DMS153 treated with DMSO at 0.1 percent for 48 hours (cell line): ENCODE measurements at regions not wholly inside any gene's neighbourhood (a gene's known extent, or its start where the extent isn't known, plus 50 kb on each side); places are given as distances from the start of the nearest gene placed in this dataset.

Experiments
- DNase-seq: peaks from one replicate; lab custom pipeline; 2025; ENCODE audit not compliant: unreplicated experiment; lab: John Stamatoyannopoulos, UW

DNA sequence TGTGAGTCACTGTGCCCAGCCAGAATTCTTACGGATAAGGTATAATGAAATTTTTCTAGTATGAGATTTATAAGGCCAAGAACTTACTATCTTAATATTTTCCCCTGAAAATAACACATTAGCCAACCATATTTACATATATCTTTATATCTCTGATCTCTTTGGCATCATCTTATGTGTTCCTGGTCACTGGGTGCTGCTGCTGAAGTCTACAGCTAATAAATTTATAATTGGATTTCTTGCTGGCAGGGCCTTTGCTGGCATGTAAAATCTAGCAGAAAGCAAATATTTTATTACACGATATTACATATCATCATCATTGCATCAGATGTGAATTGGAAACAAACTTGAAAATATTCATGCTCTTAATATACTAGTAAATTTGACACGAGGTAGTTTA, 590.7 kb downstream of the ANXA1 start:
- no peak for DNase-seq

DNA sequence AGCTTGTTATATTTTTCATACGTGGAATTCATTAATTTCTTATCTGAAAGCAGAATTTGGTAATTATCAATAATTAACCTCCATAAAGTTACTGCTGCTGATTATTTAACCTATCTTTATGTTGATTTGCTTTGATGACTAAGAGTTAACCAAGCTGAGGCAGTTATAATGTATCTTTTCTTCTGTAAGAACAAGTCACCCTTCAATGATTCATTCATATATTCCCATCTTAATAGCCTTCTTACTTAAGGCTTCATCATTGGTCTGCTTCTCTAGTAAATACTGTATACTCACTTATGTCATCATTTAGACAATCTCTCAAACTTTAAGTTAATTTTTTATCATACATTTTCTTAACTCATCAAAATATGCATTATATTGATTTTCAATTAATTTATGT, 592.2 kb downstream of the ANXA1 start:
- no peak for DNase-seq

DNA sequence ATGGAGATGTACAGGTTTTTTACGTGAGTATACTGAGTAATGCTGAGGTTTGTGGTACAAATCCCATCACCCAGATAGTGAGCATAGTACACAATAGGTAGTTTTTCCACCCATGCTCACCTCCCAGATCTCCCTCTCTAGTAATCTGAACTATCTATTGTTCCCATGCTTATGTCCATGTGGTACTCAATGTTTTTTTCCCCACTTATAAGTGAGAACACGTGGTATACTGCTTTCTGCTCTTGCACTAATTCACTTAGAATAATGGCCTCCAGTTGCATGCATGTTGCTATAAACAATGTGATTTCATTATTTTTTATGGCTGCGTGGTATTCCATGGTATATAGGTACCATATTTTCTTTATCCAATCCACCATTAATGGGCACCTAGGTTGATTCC, 593.9 kb downstream of the ANXA1 start:
- no peak for DNase-seq

DNA sequence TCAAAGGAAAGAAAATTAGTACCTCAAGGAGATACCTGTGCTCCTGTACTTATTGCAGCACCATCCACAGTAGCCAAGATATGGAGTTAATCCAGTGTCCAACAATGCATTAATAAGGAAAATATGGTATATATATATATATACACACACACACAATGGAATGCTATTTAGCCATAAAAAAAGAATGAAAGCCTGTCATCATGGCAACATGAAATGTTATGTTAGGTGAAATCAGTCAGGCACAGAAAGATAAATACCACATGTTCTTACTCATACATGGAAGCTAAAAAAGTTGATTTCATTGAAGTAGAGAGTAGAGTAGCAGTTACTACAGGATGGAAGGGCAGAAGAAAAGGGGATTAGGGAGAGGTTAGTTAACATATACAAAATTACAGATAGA, 601.5 kb downstream of the ANXA1 start:
- DNase-seq, result no peak

DNA sequence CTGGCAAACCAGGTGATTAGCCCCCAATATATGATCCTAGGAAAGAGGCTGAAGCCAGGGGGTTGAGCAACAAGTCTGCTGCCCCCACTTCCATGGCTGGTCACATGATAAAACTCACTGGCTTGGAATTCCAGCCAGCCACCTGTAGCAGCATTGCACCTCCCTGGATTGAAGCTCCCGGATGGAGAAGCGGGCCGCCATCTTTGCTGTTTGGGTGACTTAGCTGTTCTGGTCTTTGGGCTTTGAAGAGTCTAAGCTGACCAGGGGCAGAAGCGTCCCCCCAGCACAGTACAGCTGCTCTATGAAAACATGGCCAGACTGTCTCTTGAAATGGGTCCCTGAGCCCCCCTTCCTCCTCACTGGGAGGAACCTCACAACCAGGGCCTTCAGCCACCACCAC, 610.2 kb downstream of the ANXA1 start:
- no peak for DNase-seq

DNA sequence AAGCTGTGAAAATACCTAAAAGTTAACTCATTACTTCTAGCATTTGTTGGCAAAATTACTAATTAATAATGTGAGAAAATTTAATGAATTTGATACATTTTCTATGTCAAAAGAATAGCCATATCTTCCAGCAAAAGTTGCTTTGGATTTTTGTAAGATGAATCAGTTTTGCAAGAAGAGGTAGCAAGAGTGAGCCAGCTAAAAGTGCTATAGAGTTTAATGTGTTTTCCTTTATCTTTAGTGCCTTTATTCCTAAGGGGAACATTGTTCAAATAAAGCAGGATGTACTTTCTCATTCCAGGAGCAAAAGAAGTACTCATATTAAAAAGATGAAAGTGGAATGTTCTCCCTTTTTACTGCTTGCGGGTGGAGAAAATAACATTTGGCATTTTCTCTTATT, 622.2 kb downstream of the ANXA1 start:
- DNase-seq, result no peak

DNA sequence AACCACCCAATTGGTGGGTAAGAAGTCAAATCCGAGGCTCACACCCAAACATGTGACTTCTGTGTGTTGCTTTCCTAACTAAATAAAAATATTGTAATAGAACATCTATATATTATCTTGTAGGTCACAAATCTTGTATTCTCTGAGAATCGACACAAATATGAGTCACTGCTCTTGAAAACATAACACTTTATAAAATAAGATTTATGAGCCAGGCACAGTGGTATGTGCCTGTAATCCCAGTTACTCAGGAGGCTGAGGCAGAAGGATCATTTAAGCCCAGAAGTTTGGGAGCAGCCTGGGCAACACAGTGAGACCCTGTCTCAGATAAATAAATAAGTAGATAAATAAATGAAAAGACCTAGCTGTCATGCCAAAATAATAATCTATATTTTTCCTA, 624.1 kb downstream of the ANXA1 start:
- DNase-seq, result no peak

DNA sequence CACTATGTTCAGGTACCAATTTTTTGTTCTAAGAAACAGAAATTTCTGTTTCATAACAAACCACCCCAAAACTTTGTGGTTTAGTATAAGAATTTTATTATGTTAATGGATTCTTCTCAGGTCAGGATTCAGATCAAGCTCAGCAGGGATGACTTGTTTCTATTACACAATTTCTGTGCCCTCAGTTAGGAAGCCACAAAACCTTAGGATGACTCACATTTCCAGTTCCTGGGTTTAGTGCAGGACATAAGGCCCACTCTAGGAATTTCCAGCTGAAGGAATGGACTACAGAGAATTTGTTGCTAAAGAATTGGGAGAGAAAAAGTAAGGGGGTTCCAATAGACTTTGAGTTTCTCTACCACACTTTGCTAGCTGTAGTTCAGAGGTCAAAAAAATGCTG, 629.3 kb downstream of the ANXA1 start:
- no peak for DNase-seq

DNA sequence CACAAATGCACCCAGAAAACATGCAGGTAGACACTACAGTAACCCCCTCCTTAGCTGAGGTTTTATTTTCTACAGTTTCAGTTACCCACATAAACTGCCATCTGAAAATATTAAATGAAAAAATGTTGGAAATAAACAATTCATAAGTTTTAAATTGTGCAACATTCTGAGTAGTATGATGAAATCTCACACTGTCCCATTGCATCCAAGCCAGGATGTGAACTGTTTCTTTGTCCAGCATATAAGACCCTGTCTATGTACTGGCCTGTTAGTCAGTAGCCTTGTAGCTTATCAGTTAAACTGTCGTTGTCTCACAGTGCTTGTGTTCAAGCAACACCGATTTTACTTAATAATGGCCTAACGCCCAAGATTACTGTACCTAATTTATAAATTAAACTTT, 630.5 kb downstream of the ANXA1 start:
- no peak for DNase-seq

DNA sequence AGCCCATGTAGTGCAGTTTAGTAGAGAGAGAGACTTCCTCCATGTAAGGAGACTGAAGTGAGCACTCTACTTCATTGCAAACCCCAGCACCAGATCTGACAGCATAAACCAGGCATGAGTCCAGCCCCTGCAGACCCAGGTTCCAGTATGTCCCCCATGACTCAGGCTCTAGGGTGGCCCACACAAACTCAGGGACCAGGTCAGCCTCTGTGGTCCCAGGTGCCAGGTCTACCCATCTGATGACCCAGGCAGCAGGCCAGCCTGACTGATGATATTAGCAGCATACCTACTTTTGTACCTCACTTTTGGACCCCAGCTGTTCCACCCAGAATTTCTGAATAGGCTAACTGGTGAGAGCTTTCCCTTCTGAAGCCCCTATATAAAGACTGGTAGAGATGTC, 647.8 kb downstream of the ANXA1 start:
- DNase-seq, result no peak

DNA sequence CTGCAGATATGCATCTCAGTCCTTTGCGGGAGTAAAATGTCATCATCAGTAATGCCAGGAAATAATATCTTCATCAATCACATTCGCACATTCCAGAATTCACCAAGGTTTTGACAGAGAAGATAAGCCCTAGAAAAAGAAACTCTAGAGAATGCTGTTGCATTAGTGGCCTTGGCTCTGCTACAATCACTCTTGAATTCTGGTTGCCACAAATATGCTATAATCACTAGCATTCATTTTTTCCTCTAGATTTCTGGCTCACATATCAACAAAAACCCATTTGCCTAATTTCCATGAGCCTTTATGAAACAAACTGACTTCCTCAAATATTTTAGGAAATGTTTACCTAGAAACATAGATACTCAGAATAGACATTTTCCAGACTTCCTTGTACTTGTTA, 653.4 kb downstream of the ANXA1 start:
- no peak for DNase-seq

DNA sequence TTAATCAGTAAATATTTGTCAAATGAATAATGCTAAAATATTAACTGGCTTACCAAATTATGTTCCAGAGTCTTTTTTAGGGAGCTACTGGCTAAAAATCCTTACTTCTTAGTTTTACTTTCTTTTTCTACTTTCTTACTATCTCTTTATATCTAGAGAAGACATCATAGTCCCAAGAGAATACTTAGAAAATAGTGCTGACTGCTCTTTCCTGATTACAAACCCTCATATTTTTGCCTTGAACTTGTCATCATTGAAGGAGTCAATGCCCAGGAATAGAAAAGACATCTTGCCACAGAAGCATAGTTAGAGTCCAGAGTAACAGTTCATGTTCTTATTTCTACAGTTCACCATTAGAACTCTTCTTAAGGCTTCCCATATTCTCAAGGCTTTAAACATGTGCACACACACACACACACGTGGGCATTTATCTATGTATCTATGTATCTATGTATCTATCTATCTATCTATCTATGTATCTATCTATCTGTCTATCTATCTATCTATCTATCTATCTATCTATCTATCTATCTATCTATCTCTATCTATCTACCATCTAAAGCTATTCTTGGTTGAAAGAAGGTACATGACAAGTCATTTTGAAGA, 654.3 kb downstream of the ANXA1 start:
- no peak for DNase-seq

DNA sequence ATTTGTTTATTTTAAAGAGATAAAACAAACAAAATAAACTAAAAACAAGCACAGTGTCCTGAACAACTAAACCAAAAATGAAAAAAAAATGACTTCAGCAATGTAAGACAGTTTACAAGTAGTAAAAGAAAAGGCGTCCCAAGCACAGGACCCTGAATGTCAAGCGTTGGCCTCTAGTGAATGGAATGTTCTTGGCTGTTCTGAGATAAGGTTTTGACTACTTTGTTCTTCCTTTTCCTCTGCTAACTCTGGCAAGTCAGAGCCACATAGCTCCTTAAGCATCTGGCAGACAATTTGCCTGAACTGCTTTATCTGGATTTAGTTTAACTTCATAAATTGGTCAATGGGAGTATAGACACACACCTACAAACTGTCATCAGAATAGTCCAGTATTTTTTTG, 655.2 kb downstream of the ANXA1 start:
- DNase-seq, result no peak

DNA sequence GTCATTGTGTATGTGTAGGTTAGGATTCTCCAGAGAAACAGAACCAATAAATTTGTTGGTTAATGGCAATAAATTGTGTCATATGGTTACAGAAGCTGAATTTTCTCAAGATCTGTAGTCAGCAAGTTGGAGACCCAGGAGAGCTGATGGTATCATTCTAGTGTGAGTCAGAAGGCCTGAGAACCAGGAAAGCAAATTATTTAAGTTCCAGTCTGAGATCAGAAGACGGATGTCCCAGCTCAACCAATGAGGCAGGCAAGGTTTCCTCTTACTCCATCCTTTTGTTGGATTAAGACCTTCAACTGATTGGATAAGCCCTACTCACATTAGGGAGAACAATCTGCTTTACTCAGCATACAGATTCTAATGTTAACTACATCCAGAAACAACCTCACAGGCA, 656.3 kb downstream of the ANXA1 start:
- no peak for DNase-seq

DNA sequence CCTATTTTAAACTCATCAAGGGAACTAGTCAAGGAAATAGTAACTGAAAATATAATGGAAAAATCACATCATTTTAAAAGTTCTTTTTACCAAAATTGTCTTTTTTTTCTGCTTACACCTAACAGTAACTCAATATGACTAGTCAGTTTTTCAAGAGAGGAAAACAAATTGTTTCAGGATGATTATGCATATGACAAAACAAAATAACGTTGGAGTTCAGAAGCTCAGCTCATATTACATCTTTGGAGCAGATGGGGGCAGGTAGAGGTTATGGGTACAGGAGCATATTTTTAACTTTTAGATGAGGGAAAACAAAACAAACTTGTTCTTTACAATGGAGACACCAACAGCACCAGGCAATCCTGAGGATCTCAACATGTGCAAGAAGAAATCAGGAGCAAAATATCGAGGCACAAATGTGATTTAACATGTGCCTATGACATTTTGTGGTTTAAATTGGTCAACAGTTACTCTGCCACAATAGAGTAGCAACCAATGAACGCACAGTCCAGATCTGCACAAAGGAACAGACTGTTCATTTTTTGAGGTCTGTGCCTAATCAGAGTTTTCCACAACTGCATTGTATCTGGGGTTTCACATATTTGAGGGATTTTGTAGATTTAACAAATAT, 659.0 kb downstream of the ANXA1 start:
- DNase-seq, result no peak

DNA sequence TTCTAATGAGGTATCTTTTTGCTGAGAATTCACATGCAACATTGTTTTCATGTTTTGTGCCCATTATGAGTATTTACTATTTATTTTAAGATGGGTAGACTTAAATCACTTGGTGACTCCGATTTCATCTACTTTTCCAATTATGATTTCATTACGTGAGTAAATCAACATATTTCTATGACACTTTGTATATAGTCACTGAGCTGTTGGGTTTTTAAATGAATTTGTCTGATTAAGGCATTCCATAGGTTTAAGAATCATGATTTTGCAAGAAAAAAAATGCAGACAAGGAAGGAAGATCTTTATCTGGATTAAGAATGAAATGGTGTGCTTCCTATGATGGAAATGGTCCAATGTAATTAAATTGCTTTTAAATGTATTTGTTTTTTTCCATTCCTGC, 661.9 kb downstream of the ANXA1 start:
- DNase-seq, result no peak

DNA sequence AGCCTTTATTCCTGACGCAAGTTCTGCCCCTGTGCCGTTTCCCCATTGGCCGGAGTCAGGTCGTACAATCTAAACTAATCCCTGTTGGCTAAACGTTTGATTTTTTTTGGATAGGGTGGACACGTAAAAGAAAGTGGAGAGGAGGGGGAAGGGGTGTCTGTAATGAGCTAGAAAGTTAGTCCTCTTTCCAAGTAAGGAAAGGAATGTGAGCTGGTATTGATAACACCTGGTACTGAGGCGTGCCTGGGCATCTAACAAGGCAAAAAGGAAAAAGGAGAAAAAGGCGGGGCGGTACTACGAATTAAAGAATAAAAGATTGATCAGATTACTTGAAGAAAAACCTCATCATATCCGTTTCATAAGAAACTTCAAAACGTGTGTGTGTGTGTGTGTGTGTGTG, 665.2 kb downstream of the ANXA1 start:
- DNase-seq, result no peak

DNA sequence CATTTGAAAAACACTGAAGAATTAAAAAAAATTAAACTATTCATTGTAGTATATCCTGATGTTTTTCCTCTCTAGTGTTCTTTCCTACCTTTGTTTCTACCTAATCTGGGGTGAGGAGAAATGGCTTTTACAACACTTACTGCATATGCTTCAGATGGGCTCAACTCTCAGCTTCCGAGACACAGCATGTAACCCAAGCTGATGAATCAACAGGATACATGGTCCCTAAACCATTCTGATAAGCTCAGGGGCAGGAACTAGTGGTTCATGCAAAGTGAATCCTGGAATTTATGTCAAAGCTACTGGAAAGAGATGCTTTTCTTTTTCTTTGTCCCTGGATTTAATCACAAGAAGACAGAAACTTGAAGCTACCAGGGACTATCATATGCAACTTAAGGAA, 672.5 kb upstream of the RORB start:
- no peak for DNase-seq

DNA sequence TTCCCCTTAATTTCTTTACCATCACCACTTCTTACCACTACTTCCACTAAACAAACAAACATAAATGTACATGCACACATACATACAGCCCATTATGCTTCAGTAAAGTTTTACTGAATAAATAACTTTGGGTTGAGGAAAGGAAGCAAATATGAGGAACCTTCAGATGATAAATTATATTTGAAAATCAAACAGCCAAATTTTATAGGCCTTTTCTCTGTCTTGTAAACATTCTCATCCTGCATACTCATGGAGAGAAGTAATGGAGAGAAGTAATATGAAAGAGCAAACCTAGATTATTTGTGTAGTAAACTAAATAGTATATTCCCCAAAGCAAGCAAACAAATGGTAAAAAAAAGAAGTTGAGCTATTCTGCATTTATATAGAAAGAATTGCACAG, 658.3 kb upstream of the RORB start:
- no peak for DNase-seq

DNA sequence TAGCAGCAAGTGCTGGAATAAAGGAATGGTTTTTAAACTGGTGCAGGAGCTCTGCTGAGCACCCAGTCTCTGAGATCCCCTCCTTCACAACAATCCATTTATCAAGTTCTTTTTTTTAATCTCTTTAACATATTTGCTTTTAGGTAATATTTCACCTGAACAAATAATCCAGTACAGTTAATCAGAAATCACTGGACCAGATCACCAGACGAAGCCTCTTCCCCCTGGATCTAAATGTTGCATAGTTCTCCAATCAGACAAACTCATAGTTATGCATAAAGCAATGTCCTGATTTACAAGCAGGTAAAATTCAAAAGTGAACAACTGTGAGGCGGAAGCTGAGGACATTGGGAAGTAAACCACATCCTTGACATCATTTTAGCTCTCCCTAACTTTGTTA, 657.7 kb upstream of the RORB start:
- no peak for DNase-seq

DNA sequence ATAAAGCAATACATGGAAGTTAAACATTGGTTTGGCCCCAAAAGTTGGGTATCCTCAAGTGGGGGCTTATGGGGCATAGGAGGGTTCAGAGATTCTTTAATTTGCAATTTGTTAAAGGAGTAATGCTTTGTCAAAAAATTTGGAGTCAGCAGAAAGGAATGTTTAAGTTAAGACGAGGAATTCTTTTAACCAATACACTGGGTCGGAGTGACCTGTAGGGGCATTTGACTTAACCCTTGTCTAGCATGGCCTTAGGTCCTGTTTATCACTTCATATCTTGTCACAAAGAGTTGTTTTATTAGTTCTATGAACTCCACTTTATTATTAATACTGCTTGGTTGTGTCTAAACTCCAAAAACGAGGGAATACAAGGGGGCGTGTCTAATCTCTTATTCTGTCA, 656.1 kb upstream of the RORB start:
- DNase-seq, result no peak

DNA sequence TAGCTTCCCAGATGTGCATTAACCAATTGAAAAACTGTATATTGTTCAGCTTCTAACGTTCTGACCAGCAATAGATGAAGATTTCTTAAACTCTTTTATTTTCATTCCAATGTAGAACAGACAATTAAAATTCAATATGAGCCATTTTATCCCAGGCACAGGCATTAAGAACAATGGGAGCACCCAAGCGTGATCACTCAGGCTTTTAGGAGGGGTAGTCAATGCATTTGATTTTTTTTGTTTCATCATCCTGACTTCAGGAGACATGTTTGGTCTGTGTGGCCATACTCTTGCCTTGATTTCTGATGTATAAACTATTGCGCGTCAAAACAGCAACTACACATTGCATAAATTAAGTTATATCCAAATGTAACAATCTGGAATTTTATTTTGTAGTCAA, 653.0 kb upstream of the RORB start:
- DNase-seq, result peak; percentile 10

DNA sequence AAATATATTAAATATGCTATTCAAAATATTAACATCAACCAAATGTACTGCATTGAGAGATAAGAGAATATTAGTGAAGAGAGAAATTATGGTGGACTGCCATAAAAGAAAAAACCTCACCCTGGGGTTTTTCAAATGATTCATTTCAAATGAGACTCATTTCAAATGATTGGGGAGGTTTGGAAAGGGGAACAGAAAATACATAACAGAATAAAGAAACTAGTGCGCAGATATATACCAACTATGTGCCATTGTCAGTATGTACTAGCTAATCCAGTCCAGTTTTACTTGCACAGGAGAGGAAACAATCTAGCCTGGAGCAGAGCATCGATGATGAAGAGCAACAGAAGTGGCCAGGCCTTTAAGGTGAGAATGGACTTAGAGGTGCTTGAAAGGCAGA, 651.6 kb upstream of the RORB start:
- no peak for DNase-seq
